WTC11 (cell line): ENCODE measurements at regions not wholly inside any gene's neighbourhood (a gene's known extent, or its start where the extent isn't known, plus 50 kb on each side); places are given as distances from the start of the nearest gene placed in this dataset.

ENCODE experiments used
- ATF6 ChIP-seq: sonication (generic); formaldehyde crosslinking; IDR thresholded peaks from 2 replicates; pipeline ENCODE4 v1.8.1; 2023; ENCODE audit warnings: mild to moderate bottlenecking, missing genetic modification reagents
- CTCF ChIP-seq: fragments of 200-600 bp; IDR thresholded peaks from 2 replicates; pipeline ENCODE4 v1.8.0; 2022; ENCODE audit warnings: antibody characterized with exemption
- GABPB1 ChIP-seq: sonication (generic); formaldehyde crosslinking; IDR thresholded peaks from 2 replicates; pipeline ENCODE4 v1.8.1; 2023; ENCODE audit warnings: mild to moderate bottlenecking, missing genetic modification reagents
- IRF1 ChIP-seq: sonication (generic); formaldehyde crosslinking; IDR thresholded peaks from 2 replicates; pipeline ENCODE4 v1.8.0; 2023; ENCODE audit warnings: missing genetic modification reagents
- NFYB ChIP-seq: sonication (generic); formaldehyde crosslinking; conservative IDR thresholded peaks from 2 replicates; pipeline ENCODE4 v1.8.0; 2022; ENCODE audit warnings: low read depth, missing genetic modification reagents
- SMAD3 ChIP-seq: sonication (generic); formaldehyde crosslinking; IDR thresholded peaks from 2 replicates; pipeline ENCODE4 v1.8.0; 2022; ENCODE audit warnings: missing genetic modification reagents, mild to moderate bottlenecking, borderline replicate concordance
- ZMAT4 ChIP-seq: fragments of 250-450 bp; sonication (Bioruptor Pico); IDR thresholded peaks from 2 replicates; pipeline ENCODE4 v1.9.0; 2021; ENCODE audit warnings: mild to moderate bottlenecking
- ZNF121 ChIP-seq: sonication (generic); formaldehyde crosslinking; IDR thresholded peaks from 2 replicates; pipeline ENCODE4 v1.8.0; 2023; ENCODE audit warnings: missing genetic modification reagents

GRCh38 chr6:22173311-22173710 lies 123.5 kb downstream of the PRL start:
- TF ChIP-seq CTCF (no peak), ZNF121 (CRISPR knock-in tag) (no peak), SMAD3 (CRISPR knock-in tag) (no peak), GABPB1 (CRISPR knock-in tag) (no peak), ZMAT4 (CRISPR knock-in tag) (no peak), ATF6 (CRISPR knock-in tag) (no peak), IRF1 (CRISPR knock-in tag) (no peak), NFYB (no peak)
